K562 (cell line): ENCODE measurements at regions not wholly inside any gene's neighbourhood (a gene's known extent, or its start where the extent isn't known, plus 50 kb on each side); places are given as distances from the start of the nearest gene placed in this dataset.

Experiments
- ATAC-seq: fragments of 200-7000 bp; cut with Tn5 transposase; 3 replicates; pipeline ENCODE4 v1.9.1; 2020; ENCODE audit warnings: moderate library complexity
- BruUV-seq: library from RNA; stranded (reverse); fragments of 400-500 nt; replicated peaks from 2 replicates; lab custom pipeline; 2021; lab: Mats Ljungman, UMichigan
- CTCF ChIA-PET: fragments of 300-600 bp; formaldehyde crosslinking; extraction: SDS; loops from one replicate; lab custom pipeline; 2021; ENCODE audit warnings: low intra/inter-chr PET ratio; lab: Yijun Ruan, JAX
- POLR2A ChIA-PET: fragments of 300-600, 350-650 bp; sonication (Branson Sonifier 250); formaldehyde crosslinking; extraction: SDS; loops from one replicate; lab custom pipeline; 2021; ENCODE audit warnings: antibody characterized with exemption, inconsistent platforms; lab: Yijun Ruan, JAX
- DNase-seq, 4 experiments: peaks; one replicate each; pipeline versions ENCODE4 v3.0.0 to v3.0.0-alpha.2; 2011 to 2018; ENCODE audit warnings: low spot score in 3 of 4, mixed read lengths in 3 of 4; ENCODE audit errors: extremely low read depth in 1 of 4
- FAIRE-seq: peaks from 2 replicates; lab custom pipeline; 2011; peaks lifted over from hg19 to GRCh38; lab: Jason Lieb, UNC
- H2AFZ ChIP-seq: 2 replicates; pipeline ENCODE4 v1.6.0; 2011; ENCODE audit warnings: low read depth, low read length, control low read depth, inconsistent platforms
- H3K27ac ChIP-seq: fragments of 200-600 bp; 3 replicates; pipeline ENCODE4 v1.8.0; 2011; ENCODE audit warnings: low read depth, mild to moderate bottlenecking, control low read depth, inconsistent platforms, low read length, moderate library complexity, mixed read lengths; ENCODE audit errors: extremely low read depth
- H3K27me3 ChIP-seq, 2 experiments: fragments of 300-600 bp in 1 of 2; 2 replicates in 1 of 2; 3 replicates in 1 of 2; pipeline versions ENCODE4 v1.6.0 to v1.8.0; 2011; ENCODE audit warnings: inconsistent platforms in 2 of 2, low read length in 2 of 2, mild to moderate bottlenecking in 1 of 2, mixed read lengths in 1 of 2, moderate library complexity in 1 of 2; ENCODE audit not compliant: control insufficient read depth in 2 of 2, insufficient read depth in 2 of 2
- H3K36me3 ChIP-seq: fragments of 300-600 bp; 3 replicates; pipeline ENCODE4 v1.8.0; 2011; ENCODE audit warnings: mild to moderate bottlenecking, low read length, inconsistent platforms; ENCODE audit not compliant: control insufficient read depth, insufficient read depth
- H3K4me1 ChIP-seq, 2 experiments: fragments of 200-600 bp in 1 of 2; replicated peaks in 1 of 2; 2 replicates in 1 of 2; 3 replicates in 1 of 2; pipeline versions ENCODE4 v1.5.1 to v1.8.0; 2011; ENCODE audit warnings: inconsistent platforms in 2 of 2, low read length in 2 of 2, mild to moderate bottlenecking in 1 of 2, mixed read lengths in 1 of 2, moderate library complexity in 1 of 2; ENCODE audit not compliant: control insufficient read depth in 2 of 2, insufficient read depth in 2 of 2
- H3K4me2 ChIP-seq: 2 replicates; pipeline ENCODE4 v1.6.1; 2011; ENCODE audit warnings: low read length, control low read depth, inconsistent platforms, mixed read lengths; ENCODE audit not compliant: insufficient read depth
- H3K4me3 ChIP-seq: fragments of 200-600 bp; sonication (generic), shearing (Covaris generic); 2 replicates; pipeline ENCODE4 v1.5.1; 2016; ENCODE audit warnings: control low read depth, inconsistent platforms
- H3K79me2 ChIP-seq: fragments of 200-600 bp; 3 replicates; pipeline ENCODE4 v1.8.0; 2011; ENCODE audit warnings: low read length, inconsistent platforms; ENCODE audit not compliant: control insufficient read depth, insufficient read depth
- H3K9ac ChIP-seq, 2 experiments: 2 replicates each; pipeline versions ENCODE4 v1.6.0 to v1.6.1; 2011; ENCODE audit warnings: low read depth in 2 of 2, low read length in 2 of 2, control low read depth in 1 of 2, inconsistent platforms in 1 of 2, mild to moderate bottlenecking in 1 of 2, mixed read lengths in 1 of 2; ENCODE audit not compliant: insufficient read depth in 1 of 2
- H3K9me1 ChIP-seq: one replicate; pipeline ENCODE4 v1.6.0; 2011; ENCODE audit warnings: inconsistent platforms, mild to moderate bottlenecking, low read length, moderate library complexity; ENCODE audit not compliant: control insufficient read depth, insufficient read depth
- H3K9me3 ChIP-seq: replicated peaks from 2 replicates; pipeline ENCODE4 v1.5.1; 2011; ENCODE audit warnings: low read depth, low read length, inconsistent platforms; ENCODE audit not compliant: control insufficient read depth, insufficient read depth
- H4K20me1 ChIP-seq: replicated peaks from 2 replicates; pipeline ENCODE4 v1.6.1; 2011; ENCODE audit warnings: low read length, inconsistent platforms, mixed read lengths; ENCODE audit not compliant: control insufficient read depth, insufficient read depth
- ARID2 ChIP-seq: fragments of 450-650 bp; IDR thresholded peaks from 2 replicates; pipeline ENCODE4 v1.6.1; 2017; ENCODE audit warnings: antibody characterized with exemption, mild to moderate bottlenecking
- CBX1 ChIP-seq: sonication (generic); IDR thresholded peaks from 2 replicates; pipeline ENCODE4 v1.6.1; 2016; ENCODE audit warnings: antibody characterized with exemption, low read depth, mild to moderate bottlenecking
- CHCHD3 ChIP-seq: fragments of 250-450 bp; sonication (Bioruptor Pico); IDR thresholded peaks from 2 replicates; pipeline ENCODE4 v2.1.2; 2022; ENCODE audit warnings: mild to moderate bottlenecking
- HINFP ChIP-seq: fragments of 450-650 bp; conservative IDR thresholded peaks from 2 replicates; pipeline ENCODE4 v1.6.1; 2016; ENCODE audit warnings: missing genetic modification characterization, low read depth, mild to moderate bottlenecking, control low read depth, missing compliant biosample characterization
- HOXB6 ChIP-seq: fragments of 250-450 bp; sonication (Bioruptor Pico); IDR thresholded peaks from 2 replicates; pipeline ENCODE4 v1.5.1; 2022; ENCODE audit warnings: mild to moderate bottlenecking, borderline replicate concordance
- KLF13 ChIP-seq: fragments of 450-650 bp; IDR thresholded peaks from 2 replicates; pipeline ENCODE4 v1.6.1; 2016; ENCODE audit warnings: missing genetic modification characterization, low read depth, mild to moderate bottlenecking, missing compliant biosample characterization, moderate library complexity, borderline replicate concordance
- LCOR ChIP-seq: sonication (generic); formaldehyde crosslinking; IDR thresholded peaks from 2 replicates; pipeline ENCODE4 v1.8.0; 2022; ENCODE audit warnings: mild to moderate bottlenecking, missing genetic modification reagents
- PHB2 ChIP-seq: fragments of 450-650 bp; IDR thresholded peaks from 2 replicates; pipeline ENCODE4 v1.6.1; 2017; ENCODE audit warnings: low read depth
- SAP30 ChIP-seq: fragments of 200-600 bp; sonication (generic); IDR thresholded peaks from 2 replicates; pipeline ENCODE4 v1.6.1; 2012; ENCODE audit warnings: borderline replicate concordance, low read depth, mild to moderate bottlenecking, moderate library complexity, low read length, control low read depth, inconsistent platforms; ENCODE audit not compliant: insufficient read depth, poor library complexity, severe bottlenecking
- TAL1 ChIP-seq: fragments of 450-650 bp; IDR thresholded peaks from 2 replicates; pipeline ENCODE4 v1.6.1; 2016; ENCODE audit warnings: mild to moderate bottlenecking
- ZNF347 ChIP-seq: fragments of 450-650 bp; formaldehyde crosslinking; IDR thresholded peaks from 2 replicates; pipeline ENCODE4 v1.4.0; 2020; ENCODE audit warnings: low read depth, mild to moderate bottlenecking, moderate library complexity
- WGBS: fragments of 100-300 bp; shearing (Covaris generic); methylation state at CpG from one replicate; pipeline ENCODE4 v1.1.6; 2016; ENCODE audit warnings: low coverage, mixed read lengths; ENCODE audit not compliant: insufficient coverage; ENCODE audit errors: missing lambda C conversion rate; 5-methylcytosine and 5-hydroxymethylcytosine counted together
- in situ Hi-C: fragments of 300-500 bp; cut with MboI; formaldehyde crosslinking; loops from 4 replicates; pipeline ENCODE4 v1.15.0; 2018; ENCODE audit warnings: inconsistent platforms, mixed read lengths
- intact Hi-C: fragments of 100-400 bp; cut with micrococcal nuclease; formaldehyde crosslinking; loops from 2 replicates; pipeline ENCODE4 v1.14.2; 2022
- TF ChIP-seq, protein P1 (sequence below): fragments of 250-450 bp; sonication (Bioruptor Pico); IDR thresholded peaks from 2 replicates; pipeline ENCODE4 v1.4.0; 2020; ENCODE audit warnings: mild to moderate bottlenecking, moderate library complexity, borderline replicate concordance
- TF ChIP-seq, protein P2 (sequence below): sonication (generic); formaldehyde crosslinking; IDR thresholded peaks from 2 replicates; pipeline ENCODE4 v1.5.0; 2020; ENCODE audit warnings: missing genetic modification reagents
- TF ChIP-seq, protein P3 (sequence below): IDR thresholded peaks from 2 replicates; pipeline ENCODE4 v1.6.1; 2011; ENCODE audit warnings: borderline replicate concordance, low read depth, mild to moderate bottlenecking, moderate library complexity, low read length; ENCODE audit not compliant: insufficient read depth, poor library complexity, severe bottlenecking

DNA sequence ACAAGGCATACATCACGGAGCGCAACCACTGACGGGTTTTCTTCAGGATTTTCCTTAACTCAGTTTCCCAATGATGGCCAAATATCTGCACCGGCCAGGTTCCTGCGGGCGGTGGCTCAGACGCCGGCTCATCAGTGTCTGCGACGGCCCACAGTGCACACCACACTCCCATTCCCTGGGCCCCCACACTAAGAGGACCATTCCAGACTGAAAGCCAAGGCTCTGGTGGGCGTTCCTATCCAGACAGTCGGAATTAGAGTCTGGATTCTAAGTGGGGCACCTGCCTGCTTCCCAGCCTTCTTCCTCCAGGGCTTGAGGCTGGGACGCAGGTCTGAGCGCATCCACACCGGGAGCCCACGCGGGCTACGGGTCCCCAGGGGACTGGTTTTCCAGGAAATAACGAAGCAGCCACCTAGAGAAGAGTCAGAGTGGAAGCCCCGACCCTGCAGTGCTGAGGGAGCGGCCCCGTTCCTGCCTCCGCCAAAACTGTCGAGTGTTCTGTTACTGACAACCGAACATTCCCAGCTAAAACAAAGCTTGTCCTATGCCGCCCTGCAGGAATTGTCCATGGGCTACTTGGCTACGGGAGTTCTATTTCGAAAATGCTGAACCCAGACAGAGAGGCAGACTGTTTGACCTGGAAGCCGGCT, 75.3 kb downstream of the TMEM18 start (continued):
- TF ChIP-seq, protein P1, sequence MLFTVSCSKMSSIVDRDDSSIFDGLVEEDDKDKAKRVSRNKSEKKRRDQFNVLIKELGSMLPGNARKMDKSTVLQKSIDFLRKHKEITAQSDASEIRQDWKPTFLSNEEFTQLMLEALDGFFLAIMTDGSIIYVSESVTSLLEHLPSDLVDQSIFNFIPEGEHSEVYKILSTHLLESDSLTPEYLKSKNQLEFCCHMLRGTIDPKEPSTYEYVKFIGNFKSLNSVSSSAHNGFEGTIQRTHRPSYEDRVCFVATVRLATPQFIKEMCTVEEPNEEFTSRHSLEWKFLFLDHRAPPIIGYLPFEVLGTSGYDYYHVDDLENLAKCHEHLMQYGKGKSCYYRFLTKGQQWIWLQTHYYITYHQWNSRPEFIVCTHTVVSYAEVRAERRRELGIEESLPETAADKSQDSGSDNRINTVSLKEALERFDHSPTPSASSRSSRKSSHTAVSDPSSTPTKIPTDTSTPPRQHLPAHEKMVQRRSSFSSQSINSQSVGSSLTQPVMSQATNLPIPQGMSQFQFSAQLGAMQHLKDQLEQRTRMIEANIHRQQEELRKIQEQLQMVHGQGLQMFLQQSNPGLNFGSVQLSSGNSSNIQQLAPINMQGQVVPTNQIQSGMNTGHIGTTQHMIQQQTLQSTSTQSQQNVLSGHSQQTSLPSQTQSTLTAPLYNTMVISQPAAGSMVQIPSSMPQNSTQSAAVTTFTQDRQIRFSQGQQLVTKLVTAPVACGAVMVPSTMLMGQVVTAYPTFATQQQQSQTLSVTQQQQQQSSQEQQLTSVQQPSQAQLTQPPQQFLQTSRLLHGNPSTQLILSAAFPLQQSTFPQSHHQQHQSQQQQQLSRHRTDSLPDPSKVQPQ (CRISPR knock-in tag): no peak
- no peak for TF ChIP-seq PHB2

- DNase-seq (no peak), ATAC-seq (no peak), FAIRE-seq (no peak)
- no peaks in the 10 kb centered on the region for H3K79me2 ChIP-seq
- CTCF ChIA-PET: no interaction called here
- no peak overlapping the region for H3K27ac ChIP-seq
- H3K9me1 ChIP-seq: no peaks in the 10 kb centered on the region
- H3K9me3 ChIP-seq: no peaks in the 10 kb centered on the region
- H3K27me3 ChIP-seq: peaks cover 23 to 65% of the 10 kb centered on the region in 2 experiments
- no peak overlapping the region for H3K4me2 ChIP-seq
- intact Hi-C loops (no loop called here), in situ Hi-C loops (no loop called here)
- no peak overlapping the region for H2AFZ ChIP-seq
- no TSS peak for BruUV-seq
- peaks cover 0 to 4% of the 10 kb centered on the region in 2 experiments; a peak in 1 of 5 replicates for H3K4me1 ChIP-seq
- no peaks in the 10 kb centered on the region for H4K20me1 ChIP-seq
- H3K4me3 ChIP-seq: no peak overlapping the region
- no peaks in the 10 kb centered on the region for H3K36me3 ChIP-seq
- 3% methylated on average over 10 of the region's 10 CpGs for WGBS
- POLR2A ChIA-PET: no interaction called here
- no peak overlapping the region for H3K9ac ChIP-seq
- TF ChIP-seq LCOR (CRISPR knock-in tag): no peak
- no peak for TF ChIP-seq ARID2
- TF ChIP-seq CHCHD3 (CRISPR knock-in tag): no peak
- TF ChIP-seq ZNF347 (CRISPR knock-in tag): no peak
- TF ChIP-seq SAP30: no peak
- no peak for TF ChIP-seq CBX1
- no peak for TF ChIP-seq KLF13 (tag)
- TF ChIP-seq HOXB6: no peak
- no peak for TF ChIP-seq TAL1
- TF ChIP-seq, protein P2, sequence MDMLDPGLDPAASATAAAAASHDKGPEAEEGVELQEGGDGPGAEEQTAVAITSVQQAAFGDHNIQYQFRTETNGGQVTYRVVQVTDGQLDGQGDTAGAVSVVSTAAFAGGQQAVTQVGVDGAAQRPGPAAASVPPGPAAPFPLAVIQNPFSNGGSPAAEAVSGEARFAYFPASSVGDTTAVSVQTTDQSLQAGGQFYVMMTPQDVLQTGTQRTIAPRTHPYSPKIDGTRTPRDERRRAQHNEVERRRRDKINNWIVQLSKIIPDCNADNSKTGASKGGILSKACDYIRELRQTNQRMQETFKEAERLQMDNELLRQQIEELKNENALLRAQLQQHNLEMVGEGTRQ (CRISPR knock-in tag): no peak
- TF ChIP-seq HINFP: no peak
- TF ChIP-seq, protein P3, sequence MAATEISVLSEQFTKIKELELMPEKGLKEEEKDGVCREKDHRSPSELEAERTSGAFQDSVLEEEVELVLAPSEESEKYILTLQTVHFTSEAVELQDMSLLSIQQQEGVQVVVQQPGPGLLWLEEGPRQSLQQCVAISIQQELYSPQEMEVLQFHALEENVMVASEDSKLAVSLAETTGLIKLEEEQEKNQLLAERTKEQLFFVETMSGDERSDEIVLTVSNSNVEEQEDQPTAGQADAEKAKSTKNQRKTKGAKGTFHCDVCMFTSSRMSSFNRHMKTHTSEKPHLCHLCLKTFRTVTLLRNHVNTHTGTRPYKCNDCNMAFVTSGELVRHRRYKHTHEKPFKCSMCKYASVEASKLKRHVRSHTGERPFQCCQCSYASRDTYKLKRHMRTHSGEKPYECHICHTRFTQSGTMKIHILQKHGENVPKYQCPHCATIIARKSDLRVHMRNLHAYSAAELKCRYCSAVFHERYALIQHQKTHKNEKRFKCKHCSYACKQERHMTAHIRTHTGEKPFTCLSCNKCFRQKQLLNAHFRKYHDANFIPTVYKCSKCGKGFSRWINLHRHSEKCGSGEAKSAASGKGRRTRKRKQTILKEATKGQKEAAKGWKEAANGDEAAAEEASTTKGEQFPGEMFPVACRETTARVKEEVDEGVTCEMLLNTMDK: no peak
Measured at GRCh38 chr2:601387-601698, 75.9 kb downstream of the TMEM18 start.
